Lower leg skin (tissue), 3 donors: ENCODE measurements at regions not wholly inside any gene's neighbourhood (a gene's known extent, or its start where the extent isn't known, plus 50 kb on each side); places are given as distances from the start of the nearest gene placed in this dataset.

Source experiments
- POLR2A ChIP-seq, 2 donors: fragments of 450-650 bp; IDR thresholded peaks; one replicate each; pipeline ENCODE4 v1.6.1; 2016 to 2017; ENCODE audit warnings: antibody characterized with exemption in 2 of 2, mild to moderate bottlenecking in 1 of 2, moderate library complexity in 1 of 2
- TF ChIP-seq, protein P1 (sequence below), 3 donors: fragments of 450-650 bp; IDR thresholded peaks; one replicate each; pipeline ENCODE4 v1.5.1; 2016; ENCODE audit warnings: antibody characterized with exemption in 3 of 3, mild to moderate bottlenecking in 3 of 3, moderate library complexity in 2 of 3

- TF ChIP-seq, protein P1, sequence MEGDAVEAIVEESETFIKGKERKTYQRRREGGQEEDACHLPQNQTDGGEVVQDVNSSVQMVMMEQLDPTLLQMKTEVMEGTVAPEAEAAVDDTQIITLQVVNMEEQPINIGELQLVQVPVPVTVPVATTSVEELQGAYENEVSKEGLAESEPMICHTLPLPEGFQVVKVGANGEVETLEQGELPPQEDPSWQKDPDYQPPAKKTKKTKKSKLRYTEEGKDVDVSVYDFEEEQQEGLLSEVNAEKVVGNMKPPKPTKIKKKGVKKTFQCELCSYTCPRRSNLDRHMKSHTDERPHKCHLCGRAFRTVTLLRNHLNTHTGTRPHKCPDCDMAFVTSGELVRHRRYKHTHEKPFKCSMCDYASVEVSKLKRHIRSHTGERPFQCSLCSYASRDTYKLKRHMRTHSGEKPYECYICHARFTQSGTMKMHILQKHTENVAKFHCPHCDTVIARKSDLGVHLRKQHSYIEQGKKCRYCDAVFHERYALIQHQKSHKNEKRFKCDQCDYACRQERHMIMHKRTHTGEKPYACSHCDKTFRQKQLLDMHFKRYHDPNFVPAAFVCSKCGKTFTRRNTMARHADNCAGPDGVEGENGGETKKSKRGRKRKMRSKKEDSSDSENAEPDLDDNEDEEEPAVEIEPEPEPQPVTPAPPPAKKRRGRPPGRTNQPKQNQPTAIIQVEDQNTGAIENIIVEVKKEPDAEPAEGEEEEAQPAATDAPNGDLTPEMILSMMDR (IDR thresholded peaks at IDR 0.05), result no peak
- TF ChIP-seq POLR2A (IDR thresholded peaks at IDR 0.05), result no peak
These were observed 163.4 kb upstream of the NECTIN1 start for GRCh38 chr11:119892311-119892808.
